WI38 (cell line): ENCODE measurements at regions not wholly inside any gene's neighbourhood (a gene's known extent, or its start where the extent isn't known, plus 50 kb on each side); places are given as distances from the start of the nearest gene placed in this dataset.

Source experiments
- H3K4me3 ChIP-seq: 2 replicates; pipeline ENCODE4 v1.5.1; 2011; ENCODE audit warnings: low read depth, mild to moderate bottlenecking, control low read depth, low read length
- CTCF ChIP-seq: IDR thresholded peaks from 2 replicates; pipeline ENCODE4 v1.5.1; 2012; ENCODE audit warnings: low read depth, mild to moderate bottlenecking, control low read depth, low read length

DNA sequence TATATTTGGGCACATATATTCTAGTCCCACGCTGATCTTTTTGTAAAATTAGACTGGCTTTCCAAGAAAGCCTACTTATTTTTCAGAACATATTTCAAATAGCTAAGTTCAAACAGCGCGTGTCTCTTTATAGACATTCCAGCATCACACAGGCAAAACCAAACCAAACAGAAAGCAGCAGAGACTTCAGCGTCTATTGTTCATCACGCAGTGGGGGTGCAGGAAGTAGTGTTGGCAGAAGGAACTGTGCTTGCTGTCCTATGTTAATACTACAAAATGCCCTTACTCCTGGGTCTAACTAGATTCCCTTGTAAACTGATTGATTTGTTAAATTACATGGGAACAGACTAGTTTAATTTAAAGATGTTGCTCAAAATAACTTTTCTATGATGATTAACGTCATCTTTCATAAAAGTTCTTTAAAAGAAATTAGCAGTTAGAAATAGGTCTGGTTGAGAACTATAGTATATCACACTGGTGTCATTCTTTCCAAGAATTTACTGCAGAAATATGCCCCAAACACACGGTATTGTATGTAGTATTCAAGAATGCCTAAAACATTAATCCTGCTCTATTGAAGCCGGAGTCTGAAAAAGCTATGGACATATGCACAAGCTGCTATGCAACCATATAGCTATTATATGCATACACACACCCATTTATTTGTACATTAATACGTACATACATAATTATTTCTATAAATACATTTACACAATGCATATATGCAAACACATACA lies 436.3 kb downstream of the CBLN2 start:
- H3K4me3 ChIP-seq: no peak overlapping the region
- TF ChIP-seq CTCF: no peak

DNA sequence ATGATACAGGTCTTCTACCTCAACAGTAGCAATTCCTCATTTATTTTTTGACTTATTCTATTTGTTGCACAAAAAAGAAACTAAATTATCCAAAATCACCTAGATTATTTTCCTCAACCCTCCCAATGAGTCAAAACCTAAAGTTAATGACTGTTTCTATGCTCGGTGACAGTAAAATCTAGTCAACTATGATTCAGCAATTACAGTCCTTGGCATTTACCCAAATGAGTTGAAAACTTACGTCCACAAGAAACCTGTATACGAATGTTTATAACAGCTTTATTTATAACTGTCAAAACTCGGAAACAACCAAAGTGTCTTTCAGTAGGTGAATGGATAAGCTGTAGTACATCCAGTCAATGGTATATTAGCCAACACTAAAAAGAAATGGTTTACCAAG lies 439.3 kb downstream of the CBLN2 start:
- no peak overlapping the region for H3K4me3 ChIP-seq
- no peak for TF ChIP-seq CTCF

- no peak overlapping the region for H3K4me3 ChIP-seq
- no peak for TF ChIP-seq CTCF
These were observed 441.7 kb downstream of the CBLN2 start for GRCh38 chr18:72102412-72102811.

- H3K4me3 ChIP-seq: no peak overlapping the region
- TF ChIP-seq CTCF: no peak
These were observed 443.6 kb downstream of the CBLN2 start for GRCh38 chr18:72100465-72101004.

GRCh38 chr18:72091369-72091768 lies 452.8 kb downstream of the CBLN2 start:
- TF ChIP-seq CTCF: no peak
- no peak overlapping the region for H3K4me3 ChIP-seq

- no peak overlapping the region for H3K4me3 ChIP-seq
- no peak for TF ChIP-seq CTCF
These were observed 454.7 kb downstream of the CBLN2 start for GRCh38 chr18:72089432-72089831.

GRCh38 chr18:72086421-72086820 lies 457.7 kb downstream of the CBLN2 start:
- no peak for TF ChIP-seq CTCF
- no peak overlapping the region for H3K4me3 ChIP-seq
